Epithelial cell of proximal tubule (primary cell): ENCODE measurements at regions not wholly inside any gene's neighbourhood (a gene's known extent, or its start where the extent isn't known, plus 50 kb on each side); places are given as distances from the start of the nearest gene placed in this dataset.

Source experiments
- DNase-seq: peaks from one replicate; pipeline ENCODE4 v3.0.0-alpha.2; 2011; ENCODE audit warnings: low read depth
- H3K4me3 ChIP-seq: 2 replicates; pipeline ENCODE4 v1.5.1; 2011; ENCODE audit warnings: low read depth, mild to moderate bottlenecking, low read length
- CTCF ChIP-seq: conservative IDR thresholded peaks from 2 replicates; pipeline ENCODE4 v1.5.1; 2012; ENCODE audit warnings: low read depth, mild to moderate bottlenecking, low read length

GRCh38 chr5:20129501-20129900 lies 141.5 kb upstream of the CDH18 start:
- TF ChIP-seq CTCF = no peak
- no peak overlapping the region for H3K4me3 ChIP-seq

DNA sequence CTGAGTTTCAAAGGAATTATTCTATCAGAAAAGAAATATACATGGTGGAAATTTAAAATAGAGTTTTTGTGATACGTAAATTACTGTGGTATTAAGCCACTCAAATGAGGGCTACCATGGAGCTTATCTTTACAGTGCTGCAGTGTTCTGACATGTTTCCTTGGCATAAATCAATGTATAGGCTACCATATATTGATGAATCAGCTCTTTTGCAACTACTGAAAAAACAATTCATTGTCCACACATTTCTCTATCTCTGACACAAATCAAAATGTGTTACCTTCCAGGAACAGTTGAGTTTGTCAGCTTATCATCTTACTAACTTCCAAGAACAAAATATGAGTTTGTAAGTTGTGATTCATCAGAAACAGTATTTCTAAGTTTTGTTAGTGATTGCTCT lies 140.3 kb upstream of the CDH18 start:
- no peak for DNase-seq
- no peak overlapping the region for H3K4me3 ChIP-seq
- TF ChIP-seq CTCF = no peak

More at GRCh38 chr5:20129501-20129900, 141.5 kb upstream of the CDH18 start:
- no peak for DNase-seq

GRCh38 chr5:20114526-20114925 lies 126.5 kb upstream of the CDH18 start:
- DNase-seq = no peak
- no peak for TF ChIP-seq CTCF

GRCh38 chr5:20113931-20114330 lies 125.9 kb upstream of the CDH18 start:
- no peak for DNase-seq
- TF ChIP-seq CTCF = no peak
- no peak overlapping the region for H3K4me3 ChIP-seq

More at GRCh38 chr5:20114526-20114925, 126.5 kb upstream of the CDH18 start:
- no peak overlapping the region for H3K4me3 ChIP-seq

GRCh38 chr5:20113031-20113715 lies 125.2 kb upstream of the CDH18 start:
- DNase-seq = no peak

GRCh38 chr5:20109326-20109725 lies 121.3 kb upstream of the CDH18 start:
- no peak overlapping the region for H3K4me3 ChIP-seq
- no peak for DNase-seq
- TF ChIP-seq CTCF = no peak

More at GRCh38 chr5:20113031-20113715, 125.2 kb upstream of the CDH18 start:
- no peak for TF ChIP-seq CTCF
- no peak overlapping the region for H3K4me3 ChIP-seq

DNA sequence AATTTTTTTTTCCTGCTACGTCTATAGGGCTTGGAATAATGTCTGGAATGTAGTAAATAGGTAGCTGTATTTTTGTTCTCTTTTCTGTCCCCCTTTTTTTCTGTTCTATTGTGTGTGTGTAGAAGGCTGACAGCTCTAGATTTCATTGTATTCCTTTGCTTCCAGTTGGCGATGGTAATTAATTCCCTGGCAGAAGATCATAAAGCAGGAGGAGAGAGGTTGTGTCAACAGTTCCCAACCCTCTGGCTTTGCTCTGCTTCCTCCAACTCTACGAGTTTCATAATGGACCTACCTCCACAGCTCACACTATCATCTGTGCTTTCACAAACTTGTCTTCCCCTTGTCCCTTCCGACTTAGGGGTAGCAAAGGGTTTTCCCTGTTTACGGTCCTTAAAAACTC lies 117.9 kb upstream of the CDH18 start:
- H3K4me3 ChIP-seq = no peak overlapping the region
- no peak for TF ChIP-seq CTCF
- no peak for DNase-seq
